ENCODE measurements at regions not wholly inside any gene's neighbourhood (a gene's known extent, or its start where the extent isn't known, plus 50 kb on each side); places are given as distances from the start of the nearest gene placed in this dataset.

- TF ChIP-seq POLR2A (IDR thresholded peaks at IDR 0.05) = no peak
- no peak for TF ChIP-seq CTCF (IDR thresholded peaks at IDR 0.05)
Measured at GRCh38 chr6:126937426-126937825, 181.0 kb upstream of the RSPO3 start.

Data from thyroid gland (tissue), 4 donors.